ENCODE measurements at regions not wholly inside any gene's neighbourhood (a gene's known extent, or its start where the extent isn't known, plus 50 kb on each side); places are given as distances from the start of the nearest gene placed in this dataset.
"Not testable (repeated sequence)": the region's sequence is repeated elsewhere in the genome, so short reads cannot be mapped to it uniquely, and the experiment has no call there.

GRCh38 chr3:4107430-4107829 is 195.7 kb upstream of the SETMAR start:
- DNase-seq (ENCODE audit: low read depth), result no peak
- in situ Hi-C loops (cut with HindIII; ENCODE audit: low pct_unique_long_range_greater_than_20kb, low sequenced_read_pairs), result no loop called here

DNA sequence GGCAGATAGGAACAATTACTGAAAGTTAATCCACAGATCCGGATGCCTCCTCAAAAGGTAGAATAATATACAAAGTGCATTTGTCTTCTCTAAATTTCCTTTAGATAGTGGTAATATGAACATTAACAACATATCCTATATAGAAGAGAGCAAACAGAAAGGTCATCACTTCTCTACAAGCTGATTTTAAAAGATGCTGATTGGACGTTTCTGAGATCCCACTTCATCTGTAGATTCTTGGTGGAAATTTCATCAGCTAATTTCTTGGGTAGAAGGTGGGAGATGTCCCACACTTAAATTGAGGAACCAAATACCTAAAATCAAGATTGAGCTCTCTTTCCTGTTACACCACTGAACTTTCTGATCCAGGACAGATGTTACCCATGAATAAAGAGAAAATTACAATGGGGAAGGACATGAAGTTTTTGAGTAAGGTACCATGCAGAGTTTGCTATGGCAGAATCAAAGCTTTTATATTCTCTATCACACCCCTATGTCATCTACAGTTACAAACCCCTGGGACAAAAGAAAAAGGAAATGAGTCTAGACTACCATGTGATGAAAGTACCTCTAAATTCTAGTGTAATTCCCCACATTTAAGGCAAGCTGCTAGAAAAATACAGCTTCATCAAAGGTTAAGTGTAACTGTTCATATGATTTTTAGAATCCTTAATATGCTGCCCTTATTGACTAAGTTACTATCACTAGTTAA is 189.2 kb upstream of the SETMAR start:
- in situ Hi-C loops (cut with HindIII; ENCODE audit: low pct_unique_long_range_greater_than_20kb, low sequenced_read_pairs), result no loop called here
- no peak for DNase-seq (ENCODE audit: low read depth)

DNA sequence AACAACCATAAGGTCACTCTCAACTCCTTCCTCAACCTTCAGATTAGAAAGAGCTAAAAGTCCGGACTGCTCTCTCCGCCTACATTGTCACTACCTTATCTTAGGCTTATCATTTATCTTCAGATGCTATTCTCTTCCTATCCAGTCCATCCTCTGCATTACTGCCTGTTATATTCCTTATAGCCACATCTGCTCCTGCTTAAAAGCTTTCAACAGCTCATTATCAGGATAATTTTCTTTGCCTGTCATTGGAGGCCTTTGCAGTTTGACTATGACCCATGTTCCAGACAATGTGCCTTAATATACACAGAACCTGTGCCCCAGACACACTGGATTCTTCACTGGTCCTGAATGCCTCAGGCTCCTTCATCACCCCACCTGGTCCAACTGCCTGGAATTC is 184.1 kb upstream of the SETMAR start:
- in situ Hi-C loops (cut with HindIII; ENCODE audit: low pct_unique_long_range_greater_than_20kb, low sequenced_read_pairs), result no loop called here

DNA sequence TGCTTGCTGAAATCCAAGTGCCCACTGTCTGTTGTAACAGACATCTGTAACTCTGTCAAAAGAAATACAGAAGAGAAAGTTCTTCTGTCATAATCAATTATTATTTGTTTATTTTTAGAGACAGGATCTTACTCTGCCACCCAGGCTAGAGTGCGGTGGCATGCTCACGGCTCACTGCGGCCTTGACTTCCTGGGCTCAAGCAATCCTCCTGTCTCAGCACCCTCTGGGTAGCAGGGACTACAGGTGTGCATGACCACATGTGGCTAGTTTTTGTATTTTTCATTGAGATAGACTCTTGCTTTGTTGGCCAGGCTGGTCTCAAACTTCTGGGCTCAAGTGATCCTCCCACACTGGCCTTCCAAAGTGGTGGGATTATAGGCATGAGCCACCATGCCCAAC is 177.6 kb upstream of the SETMAR start:
- in situ Hi-C loops (cut with HindIII; ENCODE audit: low pct_unique_long_range_greater_than_20kb, low sequenced_read_pairs), result no loop called here
- no peak for DNase-seq (ENCODE audit: low read depth)

More for the DNA sequence above, 184.1 kb upstream of the SETMAR start:
- no peak for DNase-seq (ENCODE audit: low read depth)

- in situ Hi-C loops (cut with HindIII; ENCODE audit: low pct_unique_long_range_greater_than_20kb, low sequenced_read_pairs), result no loop called here
- DNase-seq (ENCODE audit: low read depth), result no peak
Observed at GRCh38 chr3:4138150-4138785, 164.9 kb upstream of the SETMAR start.

DNA sequence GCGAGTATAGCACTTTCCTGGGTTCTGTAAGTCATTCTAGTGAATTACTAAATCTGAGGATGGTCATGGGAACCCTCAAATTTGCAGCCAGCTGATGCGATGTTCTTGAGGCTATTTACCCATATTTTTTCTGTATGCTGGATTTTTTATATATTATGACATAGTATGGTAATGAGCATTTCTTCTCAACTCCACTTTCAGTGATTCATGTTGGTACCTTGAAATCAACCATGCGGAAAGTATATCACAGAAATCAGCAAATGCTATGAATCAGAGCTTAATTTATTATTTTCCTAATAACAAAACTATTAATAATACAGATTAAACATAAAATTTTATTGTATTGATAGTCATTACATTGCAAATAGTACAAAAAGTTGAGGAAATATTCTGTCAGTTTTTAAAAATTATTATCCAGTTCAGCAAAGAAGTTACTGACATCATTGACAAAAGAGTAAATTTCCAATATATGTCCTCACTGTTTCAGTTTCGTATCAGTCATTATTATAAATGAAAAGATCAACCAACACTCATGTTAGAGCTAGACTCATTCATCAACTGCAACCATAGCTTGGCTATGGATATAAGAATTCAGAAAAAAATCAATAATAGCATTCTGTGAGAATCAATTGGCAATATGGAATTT is 164.3 kb upstream of the SETMAR start:
- DNase-seq (ENCODE audit: low read depth), result no peak
- in situ Hi-C loops (cut with HindIII; ENCODE audit: low pct_unique_long_range_greater_than_20kb, low sequenced_read_pairs), result no loop called here

- DNase-seq (ENCODE audit: low read depth), result no peak
- in situ Hi-C loops (cut with HindIII; ENCODE audit: low pct_unique_long_range_greater_than_20kb, low sequenced_read_pairs), result no loop called here
Observed at GRCh38 chr3:4139462-4140140, 163.6 kb upstream of the SETMAR start.

DNA sequence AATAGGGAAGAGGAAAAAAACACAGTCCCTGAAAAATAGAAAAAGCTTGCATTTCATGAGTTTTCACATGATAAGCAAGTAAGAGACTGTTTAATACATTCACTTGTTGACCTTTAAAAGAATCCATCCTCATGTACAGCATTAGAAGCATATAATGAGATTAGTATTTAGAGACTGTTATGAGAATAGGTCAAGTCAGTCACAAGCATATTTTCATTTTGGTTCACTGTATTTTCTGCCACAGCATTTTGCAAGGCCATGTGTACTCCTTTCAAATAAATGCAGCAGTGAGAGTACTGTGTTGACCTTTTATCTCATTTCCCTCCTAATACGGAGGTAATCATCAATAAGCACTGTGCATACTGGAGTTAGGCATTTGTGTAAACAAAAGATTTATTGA is 162.2 kb upstream of the SETMAR start:
- DNase-seq (ENCODE audit: low read depth), result no peak
- in situ Hi-C loops (cut with HindIII; ENCODE audit: low pct_unique_long_range_greater_than_20kb, low sequenced_read_pairs), result no loop called here

DNA sequence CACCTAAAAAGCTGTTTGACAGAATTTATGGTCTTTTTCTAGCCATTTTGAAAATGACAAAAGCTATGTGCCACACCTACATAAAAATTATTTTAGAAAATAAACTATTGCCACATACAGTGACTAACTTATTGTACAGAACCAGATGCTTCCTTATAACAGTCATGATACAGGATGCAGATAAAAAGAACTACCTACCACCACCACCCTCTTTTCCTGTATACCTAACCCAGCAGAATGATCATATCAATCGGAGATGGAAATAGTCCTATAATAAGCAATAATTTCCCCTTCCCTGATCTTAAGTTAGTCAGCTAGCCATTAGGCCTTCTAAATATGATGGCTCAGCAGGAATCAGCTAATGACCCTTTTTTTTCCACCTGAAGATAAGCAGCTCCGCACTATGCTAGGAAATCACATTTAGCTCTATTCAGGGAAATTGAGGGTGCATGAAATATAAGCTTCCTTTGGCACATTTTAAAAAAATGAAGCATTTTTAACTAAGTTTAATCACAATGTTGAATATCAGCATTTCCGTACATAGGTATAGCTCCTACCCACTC is 155.5 kb upstream of the SETMAR start:
- in situ Hi-C loops (cut with HindIII; ENCODE audit: low pct_unique_long_range_greater_than_20kb, low sequenced_read_pairs), result no loop called here
- no peak for DNase-seq (ENCODE audit: low read depth)

GRCh38 chr3:4149296-4149695 is 153.9 kb upstream of the SETMAR start:
- no peak for DNase-seq (ENCODE audit: low read depth)
- in situ Hi-C loops (cut with HindIII; ENCODE audit: low pct_unique_long_range_greater_than_20kb, low sequenced_read_pairs), result no loop called here

DNA sequence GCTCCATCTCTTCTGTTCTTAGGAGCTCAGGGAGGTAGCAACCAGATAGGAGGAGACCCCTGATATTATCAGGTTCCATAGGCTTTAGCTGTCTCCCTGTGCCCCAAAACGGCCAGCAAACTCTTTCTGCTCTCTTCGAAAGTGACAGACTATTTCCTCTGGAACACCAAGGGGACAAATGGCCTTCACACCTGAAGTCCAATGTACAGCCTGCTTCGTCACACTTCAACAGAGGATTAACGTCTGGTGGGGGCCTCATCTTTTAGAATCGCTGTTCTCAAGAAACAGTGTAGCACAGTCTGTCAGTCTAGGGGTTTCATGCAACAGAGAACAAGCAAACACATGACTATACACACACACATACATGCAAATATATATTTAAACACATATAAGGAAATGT is 152.4 kb upstream of the SETMAR start:
- in situ Hi-C loops (cut with HindIII; ENCODE audit: low pct_unique_long_range_greater_than_20kb, low sequenced_read_pairs), result no loop called here

GRCh38 chr3:4151859-4152258 is 151.3 kb upstream of the SETMAR start:
- DNase-seq (ENCODE audit: low read depth), result no peak
- in situ Hi-C loops (cut with HindIII; ENCODE audit: low pct_unique_long_range_greater_than_20kb, low sequenced_read_pairs), result no loop called here

More for the DNA sequence above, 152.4 kb upstream of the SETMAR start:
- no peak for DNase-seq (ENCODE audit: low read depth)

GRCh38 chr3:4153771-4154170 is 149.4 kb upstream of the SETMAR start:
- no peak for DNase-seq (ENCODE audit: low read depth)
- in situ Hi-C loops (cut with HindIII; ENCODE audit: low pct_unique_long_range_greater_than_20kb, low sequenced_read_pairs), result no loop called here

DNA sequence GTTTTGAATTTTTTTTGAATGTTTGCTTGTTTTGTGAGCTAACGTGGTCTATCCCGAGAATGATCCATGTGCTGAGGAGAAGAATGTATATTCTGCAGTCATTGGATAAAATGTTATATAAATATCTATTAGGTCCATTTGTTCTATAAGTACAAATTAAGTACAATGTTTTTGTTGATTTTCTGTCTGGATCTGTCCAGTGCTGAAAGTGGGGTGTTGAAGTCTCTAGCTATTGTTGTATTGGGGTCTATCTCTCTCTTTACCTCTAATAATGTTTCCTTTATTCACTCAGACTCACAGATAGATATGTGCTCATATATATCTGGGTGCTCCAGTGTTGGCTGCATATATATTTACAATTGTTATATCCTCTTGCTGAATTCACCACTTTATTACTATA is 144.8 kb upstream of the SETMAR start:
- in situ Hi-C loops (cut with HindIII; ENCODE audit: low pct_unique_long_range_greater_than_20kb, low sequenced_read_pairs), result no loop called here
- no peak for DNase-seq (ENCODE audit: low read depth)

DNA sequence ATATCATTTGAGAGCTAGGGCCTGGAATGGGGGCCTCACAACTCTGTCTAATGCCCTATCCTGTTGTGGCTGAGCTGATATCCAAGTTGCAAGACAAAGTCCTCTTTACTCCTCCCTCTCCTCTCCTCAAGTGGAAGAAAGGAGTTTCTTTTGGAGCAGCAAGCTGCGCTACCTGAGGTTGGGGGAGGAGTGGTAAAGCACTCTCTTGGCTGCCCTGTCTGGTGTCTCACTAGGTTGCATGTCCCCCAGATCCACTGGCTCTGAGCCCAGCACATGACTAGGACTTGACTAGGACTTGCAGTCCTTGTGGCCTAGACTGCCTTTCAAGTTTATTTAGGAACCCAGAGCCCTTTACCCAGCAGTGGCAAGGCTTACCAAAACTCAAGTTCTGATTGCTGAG is 141.1 kb upstream of the SETMAR start:
- DNase-seq (ENCODE audit: low read depth), result no peak
- in situ Hi-C loops (cut with HindIII; ENCODE audit: low pct_unique_long_range_greater_than_20kb, low sequenced_read_pairs), result no loop called here

GRCh38 chr3:4163011-4163410 is 140.2 kb upstream of the SETMAR start:
- in situ Hi-C loops (cut with HindIII; ENCODE audit: low pct_unique_long_range_greater_than_20kb, low sequenced_read_pairs), result no loop called here
- DNase-seq (ENCODE audit: low read depth), result no peak

DNA sequence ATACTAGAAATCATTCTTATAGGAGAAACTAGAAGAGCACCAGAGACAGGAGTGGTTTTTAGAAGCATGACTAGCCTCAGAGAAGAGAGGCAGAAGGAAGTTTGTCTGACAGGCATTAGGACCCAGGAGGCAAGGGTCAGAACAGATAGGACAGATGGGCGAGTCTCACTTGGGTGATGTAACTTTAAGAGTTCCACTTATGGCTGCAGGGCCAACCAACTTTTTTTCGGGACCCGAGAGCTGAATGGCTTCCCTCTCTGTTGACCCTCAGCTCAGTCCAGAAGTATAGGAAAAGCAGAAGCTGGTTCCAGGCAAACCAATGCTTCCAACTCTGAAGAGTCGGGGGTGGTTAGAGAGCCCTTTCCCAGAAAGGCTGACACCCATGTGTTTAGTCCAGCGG is 136.6 kb upstream of the SETMAR start:
- in situ Hi-C loops (cut with HindIII; ENCODE audit: low pct_unique_long_range_greater_than_20kb, low sequenced_read_pairs), result no loop called here
- no peak for DNase-seq (ENCODE audit: low read depth)

DNA sequence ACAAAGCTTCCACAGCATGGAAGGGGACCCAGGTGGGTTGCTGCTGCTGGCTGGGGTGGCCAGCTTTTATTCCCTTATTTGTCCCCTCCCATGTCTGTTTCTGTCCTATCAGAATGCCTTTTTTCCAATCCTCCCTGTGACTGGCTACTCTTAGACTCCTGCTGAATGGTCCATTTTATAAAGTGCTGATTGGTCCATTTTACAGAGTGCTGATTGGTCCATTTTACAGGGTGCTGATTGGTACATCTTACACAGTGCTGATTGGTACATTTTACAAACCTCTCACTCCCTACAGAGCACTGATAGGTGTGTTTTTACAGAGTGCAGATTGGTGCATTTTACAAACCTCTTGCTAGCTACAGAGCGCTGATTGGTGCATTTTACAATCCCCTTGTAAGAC is 135.9 kb upstream of the SETMAR start:
- DNase-seq (ENCODE audit: low read depth); in situ Hi-C loops (cut with HindIII; ENCODE audit: low pct_unique_long_range_greater_than_20kb, low sequenced_read_pairs): not testable (repeated sequence)

DNA sequence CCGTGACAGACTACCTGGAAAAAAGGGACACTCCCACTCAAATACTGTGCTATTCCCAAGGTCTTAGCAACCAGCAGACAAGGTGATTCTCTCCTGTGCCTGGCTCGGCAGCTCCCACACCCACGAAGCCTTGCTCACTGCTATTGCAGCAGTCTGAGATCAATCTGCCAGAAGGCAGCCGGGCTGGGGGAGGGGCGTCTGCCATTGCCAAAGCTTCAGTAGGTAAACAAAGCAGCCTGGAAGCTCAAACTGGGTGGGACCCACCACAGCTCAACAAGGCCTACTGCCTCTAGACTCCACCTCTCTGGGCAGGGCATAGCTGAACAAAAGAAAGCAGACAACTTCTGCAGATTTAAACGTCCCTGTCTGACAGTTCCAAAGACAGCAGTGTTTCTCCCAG is 128.4 kb upstream of the SETMAR start:
- in situ Hi-C loops (cut with HindIII; ENCODE audit: low pct_unique_long_range_greater_than_20kb, low sequenced_read_pairs), result no loop called here
- no peak for DNase-seq (ENCODE audit: low read depth)

Data from Caki2 (cell line).